HG03469 (cell line): ENCODE measurements at regions not wholly inside any gene's neighbourhood (a gene's known extent, or its start where the extent isn't known, plus 50 kb on each side); places are given as distances from the start of the nearest gene placed in this dataset.
"Not testable (repeated sequence)": the region's sequence is repeated elsewhere in the genome, so short reads cannot be mapped to it uniquely, and the experiment has no call there.

ENCODE experiments used
- ATAC-seq: cut with Tn5 transposase; IDR thresholded peaks from one replicate; pipeline ENCODE4 v1.9.1; 2021; ENCODE audit warnings: mild to moderate bottlenecking, moderate library complexity, moderate number of reproducible peaks; ENCODE audit not compliant: unreplicated experiment

DNA sequence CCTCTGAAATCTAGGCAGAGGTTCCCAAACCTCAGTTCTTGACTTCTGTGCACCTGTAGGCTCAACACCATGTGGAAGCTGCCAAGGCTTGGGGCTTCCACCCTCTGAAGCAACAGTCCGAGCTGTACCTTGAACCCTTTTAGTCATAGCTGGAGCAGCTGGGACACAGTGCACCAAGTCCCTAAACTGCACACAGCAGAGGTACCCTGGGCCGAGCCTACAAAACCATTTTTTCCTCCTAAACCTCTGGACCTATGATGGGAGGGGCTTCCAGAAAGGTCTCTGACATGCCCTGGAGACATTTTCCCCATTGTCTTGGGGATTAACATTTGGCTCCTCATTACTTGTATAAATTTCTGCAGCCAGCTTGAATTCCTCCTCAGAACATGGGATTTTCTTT is 168.8 kb downstream of the TLE3 start:
- ATAC-seq: not testable (repeated sequence)

GRCh38 chr15:69929905-69930630 is 167.6 kb downstream of the TLE3 start:
- ATAC-seq: no peak

- ATAC-seq: no peak
Observed at GRCh38 chr15:69930754-69931153, 167.0 kb downstream of the TLE3 start.

DNA sequence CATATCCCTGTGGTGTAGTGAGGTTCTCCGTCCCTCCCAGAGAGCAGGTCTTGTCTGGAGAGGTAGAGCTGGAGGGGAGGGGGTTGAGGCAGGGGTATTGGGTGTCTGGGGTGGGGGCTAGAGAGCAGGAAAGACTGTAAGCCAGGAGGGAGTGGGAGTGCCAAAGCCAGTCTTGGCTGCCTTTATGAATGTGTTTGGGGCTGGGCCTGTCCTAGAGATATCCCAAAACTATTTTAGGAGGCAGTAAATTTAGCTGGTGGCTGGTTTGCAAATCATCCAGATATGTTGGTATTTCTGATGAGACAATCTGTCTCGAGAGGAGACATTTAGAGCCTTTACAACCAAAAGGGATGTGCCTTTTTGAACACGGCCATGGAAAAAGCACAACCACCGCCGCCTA is 166.6 kb downstream of the TLE3 start:
- ATAC-seq: no peak

GRCh38 chr15:69934607-69935006 is 163.1 kb downstream of the TLE3 start:
- no peak for ATAC-seq

- no peak for ATAC-seq
Observed at GRCh38 chr15:69939513-69940440, 157.9 kb downstream of the TLE3 start.

DNA sequence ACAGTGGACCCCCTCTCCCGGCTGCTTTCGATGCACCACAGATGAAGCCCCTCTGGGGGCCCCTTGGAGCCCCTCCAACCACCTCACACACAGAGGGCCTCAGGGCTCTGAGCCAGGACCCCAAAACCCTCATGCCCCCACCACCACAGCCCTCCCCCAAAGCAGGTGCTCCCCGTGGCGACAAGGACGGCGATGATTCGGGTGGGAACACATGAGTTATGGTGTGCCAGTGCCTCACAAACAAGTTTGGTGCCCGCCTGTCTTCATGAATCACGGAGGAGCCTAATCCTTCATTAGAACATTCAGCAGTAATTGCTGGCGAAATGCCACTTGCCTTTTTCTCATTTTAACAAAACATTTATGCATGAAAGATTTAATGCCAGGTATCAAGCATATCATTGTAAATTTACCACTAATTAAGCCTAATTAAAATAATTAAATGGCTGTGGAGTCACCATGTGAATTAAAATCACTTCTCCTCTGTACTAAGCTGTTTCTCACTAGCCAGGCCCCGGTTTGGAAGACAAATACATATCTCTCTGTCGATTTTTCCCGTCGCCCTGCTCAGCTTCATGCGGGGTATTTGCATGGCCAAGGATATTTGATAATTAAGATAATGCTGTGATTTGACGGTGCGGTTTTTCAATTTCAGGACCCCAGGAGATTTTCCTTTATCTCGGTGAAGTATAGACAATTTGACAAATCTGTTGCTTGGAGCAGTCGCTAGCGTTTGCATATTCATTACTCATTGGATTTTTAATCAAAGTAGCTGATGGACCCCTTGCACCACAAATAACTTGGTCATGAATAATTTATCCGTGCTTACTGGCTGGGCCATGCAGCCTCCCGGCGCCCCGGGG is 157.0 kb downstream of the TLE3 start:
- no peak for ATAC-seq

GRCh38 chr15:69941301-69941605 is 156.5 kb downstream of the TLE3 start:
- ATAC-seq: no peak

GRCh38 chr15:69941706-69942495 is 155.8 kb downstream of the TLE3 start:
- no peak for ATAC-seq

GRCh38 chr15:69943637-69944036 is 154.1 kb downstream of the TLE3 start:
- no peak for ATAC-seq

DNA sequence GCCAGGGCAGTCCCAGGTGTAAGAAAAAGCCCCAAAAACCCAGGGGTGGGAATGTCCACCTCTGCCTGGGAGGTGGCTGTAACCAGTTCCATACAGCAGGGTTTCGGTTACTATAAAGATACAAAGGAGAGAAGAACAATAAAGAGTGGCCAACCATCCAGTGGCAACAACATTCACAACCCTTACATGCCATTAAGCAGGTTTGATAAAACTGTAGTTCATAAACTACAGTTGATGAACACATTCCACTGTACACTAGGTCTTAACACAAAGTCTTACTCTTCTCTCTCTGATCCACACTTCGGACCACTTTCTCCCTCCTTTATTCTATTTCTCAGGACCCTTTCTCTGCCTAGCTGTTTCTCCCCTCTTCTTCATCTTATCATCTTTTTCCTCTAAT is 152.0 kb downstream of the TLE3 start:
- no peak for ATAC-seq

DNA sequence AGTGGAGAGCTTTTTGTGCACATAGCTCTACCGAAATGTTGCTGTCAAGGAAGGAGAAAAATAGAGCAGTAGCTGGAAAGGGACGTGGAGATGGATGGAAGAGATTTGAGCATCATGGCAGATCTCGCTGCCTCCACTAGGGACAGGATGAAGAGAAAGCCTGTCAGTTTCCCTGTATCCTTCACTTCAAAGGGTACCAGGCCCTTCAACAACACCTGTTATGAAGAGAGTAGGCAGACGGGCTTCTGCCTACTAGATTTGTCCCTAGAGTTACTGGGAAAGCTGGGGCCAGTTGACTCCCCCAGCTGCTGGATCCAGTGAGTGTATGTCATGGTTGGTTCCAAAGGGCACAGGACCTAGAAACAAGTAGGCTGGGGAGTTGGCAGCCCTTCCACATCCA is 150.8 kb downstream of the TLE3 start:
- no peak for ATAC-seq

- no peak for ATAC-seq
Observed at GRCh38 chr15:69947394-69947793, 150.3 kb downstream of the TLE3 start.

DNA sequence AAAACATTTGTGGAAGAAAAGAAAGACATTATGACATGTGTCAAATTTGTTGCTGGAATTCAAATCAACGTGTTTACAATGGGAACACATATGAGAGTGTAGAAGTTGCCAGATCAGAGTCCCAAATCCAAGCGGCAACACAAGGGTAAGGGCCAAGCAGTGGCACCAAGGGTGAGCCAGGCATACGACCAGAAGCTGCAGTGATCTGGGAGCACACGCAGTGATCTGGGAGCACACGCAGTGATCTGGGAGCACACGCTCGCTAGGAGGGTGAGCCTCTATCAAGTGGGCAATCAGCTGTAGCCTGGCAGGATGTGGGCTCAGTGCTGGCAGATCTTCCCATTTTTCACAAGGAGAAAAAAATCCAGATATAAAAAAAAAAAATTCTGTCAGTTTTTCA is 148.2 kb downstream of the TLE3 start:
- no peak for ATAC-seq

- no peak for ATAC-seq
Observed at GRCh38 chr15:69951256-69951897, 146.3 kb downstream of the TLE3 start.

DNA sequence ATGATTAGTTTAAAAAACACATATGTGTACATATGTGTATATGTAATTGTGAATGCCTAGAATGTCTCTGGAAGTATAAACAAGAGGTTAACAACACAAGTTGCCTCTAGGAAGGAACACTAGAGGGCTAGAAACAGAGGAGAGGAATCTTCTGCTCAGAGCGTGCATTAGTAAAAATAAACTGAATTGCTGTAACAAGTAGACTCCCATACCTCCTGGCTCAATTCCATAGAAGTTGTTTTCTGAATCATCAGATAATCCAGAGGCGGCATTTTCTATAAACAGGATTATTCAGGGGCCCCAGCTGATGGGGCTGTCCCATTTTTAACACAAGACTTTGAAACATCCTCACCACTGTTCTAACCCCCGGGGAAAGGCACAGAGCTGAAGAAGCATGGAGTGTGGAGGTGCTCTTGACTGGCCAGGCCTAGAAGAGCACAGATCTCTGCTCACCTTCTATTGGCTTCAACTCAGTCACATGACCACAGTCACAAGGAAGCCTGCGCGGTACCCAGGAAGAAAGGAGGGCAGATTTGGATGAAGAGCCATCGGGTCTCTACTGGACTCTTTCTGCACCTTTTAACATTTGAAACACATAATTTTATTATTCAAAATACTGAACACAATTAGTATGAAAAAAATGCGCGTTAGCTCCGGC is 145.7 kb downstream of the TLE3 start:
- ATAC-seq: no peak

DNA sequence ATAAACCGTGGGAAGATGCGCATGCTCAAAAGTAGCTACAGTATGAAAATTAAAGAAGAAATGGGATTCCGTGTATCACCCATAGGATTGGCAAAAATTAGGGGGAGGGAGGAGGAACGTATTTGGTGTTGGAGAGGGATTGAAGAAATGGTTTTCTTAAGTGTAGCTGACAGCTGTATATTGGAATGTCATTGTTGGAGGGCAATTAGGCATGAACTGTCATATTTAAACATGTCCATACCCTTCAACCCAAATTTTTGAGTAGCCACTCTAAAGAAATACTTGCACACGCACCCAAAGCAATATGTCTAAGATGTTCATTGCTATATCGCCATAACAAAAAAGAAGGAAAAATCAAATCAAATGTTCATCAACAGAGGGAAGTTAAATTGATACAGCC is 144.7 kb downstream of the TLE3 start:
- ATAC-seq: no peak

DNA sequence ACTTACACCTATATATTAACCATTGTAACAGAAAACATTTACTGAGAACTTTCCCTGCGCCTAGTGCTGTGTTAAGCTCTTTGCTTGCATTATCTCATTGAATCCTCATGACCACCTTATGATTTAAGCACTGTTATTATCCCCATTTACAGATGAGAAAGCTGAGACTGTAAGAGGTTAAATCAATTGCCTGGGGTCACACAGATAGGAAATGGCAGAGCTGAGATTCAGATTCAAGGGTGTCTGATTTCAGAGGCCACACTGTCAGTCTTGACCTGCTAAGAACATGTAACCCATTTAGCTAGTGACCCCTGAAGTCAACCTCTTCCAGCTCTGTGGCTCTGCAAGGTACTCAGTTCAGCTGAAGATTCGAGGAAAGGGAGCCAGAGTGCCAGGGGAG is 143.9 kb downstream of the TLE3 start:
- no peak for ATAC-seq

- no peak for ATAC-seq
Observed at GRCh38 chr15:69954666-69955065, 143.1 kb downstream of the TLE3 start.
